ENCODE measurements at regions not wholly inside any gene's neighbourhood (a gene's known extent, or its start where the extent isn't known, plus 50 kb on each side); places are given as distances from the start of the nearest gene placed in this dataset.
"Not testable (repeated sequence)": the region's sequence is repeated elsewhere in the genome, so short reads cannot be mapped to it uniquely, and the experiment has no call there.

DNA sequence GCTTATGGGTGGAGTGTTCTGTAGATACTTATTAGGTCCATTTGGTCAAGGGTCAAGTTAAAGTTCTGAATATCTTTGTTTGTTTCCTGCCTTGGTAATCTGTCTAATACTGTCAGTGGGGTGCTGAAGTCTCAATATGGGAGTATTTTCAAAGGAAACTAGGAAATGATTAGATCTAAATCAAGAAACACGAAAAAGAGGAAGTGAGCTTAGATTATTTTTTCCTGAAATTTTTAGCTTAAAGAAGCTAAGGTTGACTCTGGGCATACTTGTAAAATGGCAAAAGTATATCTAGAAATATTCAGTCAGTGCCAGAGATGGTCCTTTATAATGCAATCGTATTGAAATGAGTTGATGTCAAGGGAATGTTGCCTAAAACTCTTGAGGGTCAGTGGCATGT lies 313.5 kb downstream of the ICE1 start:
- H3K4me3 ChIP-seq, result no peak overlapping the region
- no peaks in the 10 kb centered on the region for H3K9me3 ChIP-seq (replicated peaks in 1 of 3)
- DNase-seq, result no peak
- H3K36me3 ChIP-seq (replicated peaks in 1 of 2), result no peaks in the 10 kb centered on the region
- H3K27ac ChIP-seq, result no peak overlapping the region
- 65 to 76% (median 68%) methylated on average over 2 of the region's 2 CpGs for WGBS, 4 donors
- H3K4me1 ChIP-seq (replicated peaks in 1 of 2), result no peaks in the 10 kb centered on the region
- TF ChIP-seq, protein P1, sequence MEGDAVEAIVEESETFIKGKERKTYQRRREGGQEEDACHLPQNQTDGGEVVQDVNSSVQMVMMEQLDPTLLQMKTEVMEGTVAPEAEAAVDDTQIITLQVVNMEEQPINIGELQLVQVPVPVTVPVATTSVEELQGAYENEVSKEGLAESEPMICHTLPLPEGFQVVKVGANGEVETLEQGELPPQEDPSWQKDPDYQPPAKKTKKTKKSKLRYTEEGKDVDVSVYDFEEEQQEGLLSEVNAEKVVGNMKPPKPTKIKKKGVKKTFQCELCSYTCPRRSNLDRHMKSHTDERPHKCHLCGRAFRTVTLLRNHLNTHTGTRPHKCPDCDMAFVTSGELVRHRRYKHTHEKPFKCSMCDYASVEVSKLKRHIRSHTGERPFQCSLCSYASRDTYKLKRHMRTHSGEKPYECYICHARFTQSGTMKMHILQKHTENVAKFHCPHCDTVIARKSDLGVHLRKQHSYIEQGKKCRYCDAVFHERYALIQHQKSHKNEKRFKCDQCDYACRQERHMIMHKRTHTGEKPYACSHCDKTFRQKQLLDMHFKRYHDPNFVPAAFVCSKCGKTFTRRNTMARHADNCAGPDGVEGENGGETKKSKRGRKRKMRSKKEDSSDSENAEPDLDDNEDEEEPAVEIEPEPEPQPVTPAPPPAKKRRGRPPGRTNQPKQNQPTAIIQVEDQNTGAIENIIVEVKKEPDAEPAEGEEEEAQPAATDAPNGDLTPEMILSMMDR (IDR thresholded peaks at IDR 0.05), result no peak
- no peak for TF ChIP-seq POLR2A (IDR thresholded peaks at IDR 0.05)
- intact Hi-C loops (cut with DNase I), result no loop called here
- H3K27me3 ChIP-seq, result no peaks in the 10 kb centered on the region

GRCh38 chr5:5733058-5733457 lies 310.6 kb downstream of the ICE1 start:
- H3K36me3 ChIP-seq (replicated peaks in 1 of 2); H3K9me3 ChIP-seq (replicated peaks in 1 of 3); H3K27me3 ChIP-seq; DNase-seq; H3K4me1 ChIP-seq (replicated peaks in 1 of 2); intact Hi-C loops (cut with DNase I); H3K4me3 ChIP-seq; H3K27ac ChIP-seq: not testable (repeated sequence)
- 75 to 77% (median 75%) methylated on average over 2 of the region's 2 CpGs for WGBS, 4 donors

GRCh38 chr5:5726401-5726800 lies 303.9 kb downstream of the ICE1 start:
- Histone ChIP-seq H3K4me3 (no peak overlapping the region), H3K9me3 (replicated peaks in 1 of 3) (no peaks in the 10 kb centered on the region), H3K27me3 (no peaks in the 10 kb centered on the region), H3K27ac (no peak overlapping the region), H3K36me3 (replicated peaks in 1 of 2) (no peaks in the 10 kb centered on the region), H3K4me1 (replicated peaks in 1 of 2) (no peaks in the 10 kb centered on the region)
- TF ChIP-seq, protein P1 (IDR thresholded peaks at IDR 0.05), result no peak
- TF ChIP-seq POLR2A (IDR thresholded peaks at IDR 0.05), result no peak
- 74 to 81% (median 76%) methylated on average over 6 of the region's 6 CpGs for WGBS, 4 donors
- intact Hi-C loops (cut with DNase I), result no loop called here
- DNase-seq, result no peak

DNA sequence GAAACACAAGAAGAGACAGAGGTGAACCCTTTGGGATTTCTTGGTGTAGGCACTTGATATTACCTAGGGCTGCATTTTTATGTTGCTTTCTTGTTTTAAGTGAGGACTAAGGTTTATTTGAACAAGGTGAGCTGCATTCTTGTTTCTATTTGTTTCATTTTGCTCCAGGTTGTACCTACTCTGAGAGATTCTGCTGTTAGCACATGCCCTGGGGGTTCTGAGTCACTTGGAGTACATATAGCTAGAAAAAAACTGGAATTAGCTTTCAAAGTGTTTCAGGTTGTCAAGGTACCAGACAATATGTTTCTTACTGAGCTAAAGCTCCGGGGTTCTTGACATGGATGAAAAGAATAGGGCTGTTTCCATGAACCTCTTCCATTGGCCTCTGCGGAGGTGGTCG lies 299.4 kb downstream of the ICE1 start:
- no peaks in the 10 kb centered on the region for H3K9me3 ChIP-seq (replicated peaks in 1 of 3)
- no peaks in the 10 kb centered on the region for H3K4me1 ChIP-seq (replicated peaks in 1 of 2)
- no peak overlapping the region for H3K27ac ChIP-seq
- H3K36me3 ChIP-seq (replicated peaks in 1 of 2), result no peaks in the 10 kb centered on the region
- no peak overlapping the region for H3K4me3 ChIP-seq
- intact Hi-C loops (cut with DNase I), result no loop called here
- DNase-seq, result no peak
- no peak for TF ChIP-seq POLR2A (IDR thresholded peaks at IDR 0.05)
- TF ChIP-seq, protein P1 (IDR thresholded peaks at IDR 0.05), result no peak
- 79 to 94% (median 85%) methylated on average over 2 to 3 of the region's 3 CpGs for WGBS, 4 donors
- H3K27me3 ChIP-seq, result no peaks in the 10 kb centered on the region

DNA sequence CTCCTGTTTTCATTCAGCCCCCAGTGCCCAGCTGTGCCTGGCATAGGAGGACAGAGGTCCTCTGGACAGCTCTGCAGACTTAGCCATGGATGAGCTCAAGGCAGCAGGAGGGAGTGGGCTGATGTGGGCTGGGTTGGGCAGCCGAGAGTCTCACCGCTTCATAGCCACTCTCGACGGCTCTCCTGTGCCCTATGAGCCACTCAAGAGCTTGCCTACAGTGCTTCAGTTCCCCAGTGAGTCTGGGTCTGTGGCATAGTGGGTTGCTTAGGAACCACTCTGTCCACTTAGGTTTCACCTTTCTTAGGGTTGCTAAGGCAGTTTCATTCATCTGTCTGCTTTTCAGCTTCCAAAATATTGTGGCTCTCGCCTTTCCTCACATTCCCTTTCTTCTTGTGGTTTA lies 296.8 kb downstream of the ICE1 start:
- no peak for TF ChIP-seq POLR2A (IDR thresholded peaks at IDR 0.05)
- TF ChIP-seq, protein P1 (IDR thresholded peaks at IDR 0.05), result no peak
- no peak overlapping the region for H3K27ac ChIP-seq
- H3K27me3 ChIP-seq, result no peaks in the 10 kb centered on the region
- no peak for DNase-seq
- no peaks in the 10 kb centered on the region for H3K36me3 ChIP-seq (replicated peaks in 1 of 2)
- WGBS, 4 donors, result 75 to 87% (median 83%) methylated on average over 3 to 5 of the region's 5 CpGs
- no peak overlapping the region for H3K4me3 ChIP-seq
- H3K9me3 ChIP-seq (replicated peaks in 1 of 3), result no peaks in the 10 kb centered on the region
- H3K4me1 ChIP-seq (replicated peaks in 1 of 2), result no peaks in the 10 kb centered on the region
- intact Hi-C loops (cut with DNase I), result no loop called here

Data from adrenal gland (tissue), 9 donors.